LNCAP (cell line): ENCODE measurements at regions not wholly inside any gene's neighbourhood (a gene's known extent, or its start where the extent isn't known, plus 50 kb on each side); places are given as distances from the start of the nearest gene placed in this dataset.
A peak's percentile ranks its signal among the peaks of the same experiment; 100 is the strongest.

Experiments
- TF ChIP-seq, protein P1 (sequence below): fragments of 450-650 bp; IDR thresholded peaks from 2 replicates; pipeline ENCODE4 v1.5.1; 2017; ENCODE audit warnings: mild to moderate bottlenecking

- TF ChIP-seq, protein P1, sequence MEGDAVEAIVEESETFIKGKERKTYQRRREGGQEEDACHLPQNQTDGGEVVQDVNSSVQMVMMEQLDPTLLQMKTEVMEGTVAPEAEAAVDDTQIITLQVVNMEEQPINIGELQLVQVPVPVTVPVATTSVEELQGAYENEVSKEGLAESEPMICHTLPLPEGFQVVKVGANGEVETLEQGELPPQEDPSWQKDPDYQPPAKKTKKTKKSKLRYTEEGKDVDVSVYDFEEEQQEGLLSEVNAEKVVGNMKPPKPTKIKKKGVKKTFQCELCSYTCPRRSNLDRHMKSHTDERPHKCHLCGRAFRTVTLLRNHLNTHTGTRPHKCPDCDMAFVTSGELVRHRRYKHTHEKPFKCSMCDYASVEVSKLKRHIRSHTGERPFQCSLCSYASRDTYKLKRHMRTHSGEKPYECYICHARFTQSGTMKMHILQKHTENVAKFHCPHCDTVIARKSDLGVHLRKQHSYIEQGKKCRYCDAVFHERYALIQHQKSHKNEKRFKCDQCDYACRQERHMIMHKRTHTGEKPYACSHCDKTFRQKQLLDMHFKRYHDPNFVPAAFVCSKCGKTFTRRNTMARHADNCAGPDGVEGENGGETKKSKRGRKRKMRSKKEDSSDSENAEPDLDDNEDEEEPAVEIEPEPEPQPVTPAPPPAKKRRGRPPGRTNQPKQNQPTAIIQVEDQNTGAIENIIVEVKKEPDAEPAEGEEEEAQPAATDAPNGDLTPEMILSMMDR = no peak
These were observed 88.3 kb upstream of the PLEKHG7 start for GRCh38 chr12:92614502-92614901.

GRCh38 chr12:92614001-92614400, 88.8 kb upstream of the PLEKHG7 start:
- TF ChIP-seq, protein P1 = no peak

DNA sequence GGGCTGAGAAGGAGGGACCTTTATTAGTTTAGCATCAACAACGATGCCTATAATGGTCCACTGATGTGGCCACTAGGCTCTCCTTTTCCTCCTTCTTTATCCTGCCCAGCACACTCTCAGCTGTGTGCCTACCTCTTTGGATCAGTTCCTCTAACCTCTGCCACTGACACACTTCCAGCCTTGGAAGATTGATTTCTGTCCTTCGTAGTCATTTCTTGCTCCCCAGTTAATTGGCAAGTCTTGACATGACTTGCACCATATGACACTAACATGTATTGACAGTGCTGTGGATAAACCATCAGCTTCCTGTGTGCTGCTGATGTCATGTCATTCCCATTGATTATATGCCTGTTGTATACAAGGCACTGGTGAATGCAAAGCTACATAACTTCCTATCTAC, 90.2 kb upstream of the PLEKHG7 start:
- TF ChIP-seq, protein P1 = no peak

- TF ChIP-seq, protein P1 = peak; percentile 77
These were observed 94.4 kb upstream of the PLEKHG7 start for GRCh38 chr12:92608151-92609091.

GRCh38 chr12:92606956-92607355, 95.8 kb upstream of the PLEKHG7 start:
- TF ChIP-seq, protein P1 = no peak

DNA sequence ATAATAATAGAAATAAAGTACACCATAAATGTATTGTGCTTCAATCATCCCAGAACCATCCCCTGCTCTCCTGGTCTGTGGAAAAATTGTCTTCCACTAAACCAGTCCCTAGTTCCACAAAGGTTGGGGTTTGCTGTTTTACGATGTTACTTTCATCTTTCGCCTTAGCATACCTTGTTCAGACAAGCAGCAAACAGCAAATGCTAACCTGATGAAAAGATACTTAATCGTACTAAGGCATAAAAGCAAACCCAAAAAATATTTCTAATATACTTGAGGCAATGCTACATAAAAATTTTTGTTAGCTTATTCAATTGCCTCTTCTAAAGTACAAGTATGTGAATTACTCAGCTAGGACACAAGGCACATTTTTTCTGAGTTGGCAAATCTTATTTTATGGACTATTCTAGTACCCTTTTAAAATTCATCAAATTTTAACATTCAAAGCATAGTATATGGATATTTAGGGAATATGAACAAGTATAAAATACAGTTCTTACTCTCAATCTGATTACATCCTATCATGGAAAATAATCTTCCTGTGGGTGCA, 97.1 kb upstream of the PLEKHG7 start:
- TF ChIP-seq, protein P1 = no peak

DNA sequence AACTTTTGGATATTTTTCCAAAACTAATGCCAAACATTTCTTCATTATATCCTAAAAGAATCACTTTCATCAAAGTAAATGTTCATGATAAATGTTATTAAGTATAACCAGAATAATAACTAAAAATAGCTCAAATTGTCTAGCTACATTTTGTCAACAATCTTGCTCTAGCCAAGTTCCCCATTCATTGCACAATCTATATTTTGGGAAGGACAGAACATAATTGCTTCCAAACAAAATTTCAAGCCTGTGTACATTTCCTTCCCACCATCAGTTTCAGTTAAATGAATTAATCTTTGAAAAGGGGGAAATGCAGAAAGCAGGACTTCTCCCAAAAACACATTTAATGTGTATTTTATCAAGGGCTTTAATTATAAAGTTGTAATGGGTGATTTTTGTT, 98.0 kb upstream of the PLEKHG7 start:
- TF ChIP-seq, protein P1 = no peak
